ENCODE measurements at regions not wholly inside any gene's neighbourhood (a gene's known extent, or its start where the extent isn't known, plus 50 kb on each side); places are given as distances from the start of the nearest gene placed in this dataset.

- Histone ChIP-seq H3K79me2 (ENCODE audit: control insufficient read depth, low read length) (no peaks in the 10 kb centered on the region), H3K4me1 (ENCODE audit: control insufficient read depth, low read length) (no peaks in the 10 kb centered on the region), H3K9me3 (ENCODE audit: control insufficient read depth, insufficient read depth, low read length) (no peaks in the 10 kb centered on the region), H3F3A (ENCODE audit: control insufficient read depth, insufficient read depth) (no peaks in the 10 kb centered on the region), H3K9me2 (replicated peaks; ENCODE audit: control insufficient read depth, low read length) (no peaks in the 10 kb centered on the region), H3K4me3 (ENCODE audit: low read length) (no peak overlapping the region), H3K27ac (ENCODE audit: low read depth, low read length) (no peak overlapping the region), H3K4me2 (ENCODE audit: low read length) (no peak overlapping the region), H4K20me1 (ENCODE audit: control insufficient read depth, insufficient read depth, low read depth, low read length) (no peaks in the 10 kb centered on the region), H3K36me3 (ENCODE audit: control insufficient read depth, low read length) (no peaks in the 10 kb centered on the region), H3K27me3 (ENCODE audit: control insufficient read depth, low read length) (no peaks in the 10 kb centered on the region)
- TF ChIP-seq CTCF (IDR thresholded peaks at IDR 0.05; ENCODE audit: low read depth, low read length, poor library complexity, severe bottlenecking) = no peak
- no peak for TF ChIP-seq EZH2phosphoT487 (IDR thresholded peaks at IDR 0.05; ENCODE audit: borderline replicate concordance, low read length)
These were observed 87.5 kb upstream of the DPYD start for GRCh38 chr1:98008373-98008772.

- Histone ChIP-seq H3K9me3 (ENCODE audit: control insufficient read depth, insufficient read depth, low read length) (no peaks in the 10 kb centered on the region), H3K27ac (ENCODE audit: low read depth, low read length) (no peak overlapping the region), H3K27me3 (ENCODE audit: control insufficient read depth, low read length) (no peaks in the 10 kb centered on the region), H3K4me3 (ENCODE audit: low read length) (no peak overlapping the region), H3F3A (ENCODE audit: control insufficient read depth, insufficient read depth) (no peaks in the 10 kb centered on the region), H3K9me2 (replicated peaks; ENCODE audit: control insufficient read depth, low read length) (no peaks in the 10 kb centered on the region), H3K36me3 (ENCODE audit: control insufficient read depth, low read length) (no peaks in the 10 kb centered on the region), H3K4me1 (ENCODE audit: control insufficient read depth, low read length) (no peaks in the 10 kb centered on the region), H3K79me2 (ENCODE audit: control insufficient read depth, low read length) (no peaks in the 10 kb centered on the region), H3K4me2 (ENCODE audit: low read length) (no peak overlapping the region), H4K20me1 (ENCODE audit: control insufficient read depth, insufficient read depth, low read depth, low read length) (no peaks in the 10 kb centered on the region)
- TF ChIP-seq CTCF (IDR thresholded peaks at IDR 0.05; ENCODE audit: low read depth, low read length, poor library complexity, severe bottlenecking) (no peak), EZH2phosphoT487 (IDR thresholded peaks at IDR 0.05; ENCODE audit: borderline replicate concordance, low read length) (no peak)
These were observed 84.6 kb upstream of the DPYD start for GRCh38 chr1:98005326-98006010.

- no peaks in the 10 kb centered on the region for H3K79me2 ChIP-seq (ENCODE audit: control insufficient read depth, low read length)
- no peaks in the 10 kb centered on the region for H3K9me2 ChIP-seq (replicated peaks; ENCODE audit: control insufficient read depth, low read length)
- no peak overlapping the region for H3K4me2 ChIP-seq (ENCODE audit: low read length)
- H3K4me3 ChIP-seq (ENCODE audit: low read length) = no peak overlapping the region
- no peak overlapping the region for H3K27ac ChIP-seq (ENCODE audit: low read depth, low read length)
- no peaks in the 10 kb centered on the region for H3K9me3 ChIP-seq (ENCODE audit: control insufficient read depth, insufficient read depth, low read length)
- H3K27me3 ChIP-seq (ENCODE audit: control insufficient read depth, low read length) = no peaks in the 10 kb centered on the region
- H3F3A ChIP-seq (ENCODE audit: control insufficient read depth, insufficient read depth) = no peaks in the 10 kb centered on the region
- H3K36me3 ChIP-seq (ENCODE audit: control insufficient read depth, low read length) = no peaks in the 10 kb centered on the region
- no peaks in the 10 kb centered on the region for H4K20me1 ChIP-seq (ENCODE audit: control insufficient read depth, insufficient read depth, low read depth, low read length)
- H3K4me1 ChIP-seq (ENCODE audit: control insufficient read depth, low read length) = no peaks in the 10 kb centered on the region
- TF ChIP-seq CTCF (IDR thresholded peaks at IDR 0.05; ENCODE audit: low read depth, low read length, poor library complexity, severe bottlenecking) (no peak), EZH2phosphoT487 (IDR thresholded peaks at IDR 0.05; ENCODE audit: borderline replicate concordance, low read length) (no peak)
These were observed 82.6 kb upstream of the DPYD start for GRCh38 chr1:98003442-98003841.

Measured in DOHH2 (cell line).